ENCODE measurements at regions not wholly inside any gene's neighbourhood (a gene's known extent, or its start where the extent isn't known, plus 50 kb on each side); places are given as distances from the start of the nearest gene placed in this dataset.

DNA sequence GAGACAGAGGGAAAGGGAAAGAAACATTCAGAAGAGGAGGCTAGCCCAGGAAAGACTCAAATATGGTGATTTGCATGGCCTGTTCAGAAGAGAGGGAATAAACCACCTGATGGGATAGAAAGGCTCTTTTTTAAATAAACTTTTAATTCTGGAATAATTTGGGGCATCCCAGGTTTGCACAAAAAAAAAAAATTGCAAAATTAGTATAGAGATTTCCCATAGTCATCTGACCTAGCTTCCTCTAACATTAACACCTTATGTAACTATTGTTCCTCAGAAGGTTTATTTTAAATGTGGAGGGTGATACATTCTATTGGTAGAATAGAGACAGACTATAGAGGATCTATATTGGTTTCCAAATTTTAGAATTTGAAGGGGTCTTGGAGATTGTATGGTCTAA, 330.4 kb upstream of the SLC14A2 start:
- no peak for DNase-seq (ENCODE audit: extremely low read depth, low read depth)
- no peak overlapping the region for H3K4me3 ChIP-seq (replicated peaks; ENCODE audit: low read depth, low read length)
- no peak for TF ChIP-seq CTCF (IDR thresholded peaks at IDR 0.05; ENCODE audit: low read depth, low read length, missing control alignments)

DNA sequence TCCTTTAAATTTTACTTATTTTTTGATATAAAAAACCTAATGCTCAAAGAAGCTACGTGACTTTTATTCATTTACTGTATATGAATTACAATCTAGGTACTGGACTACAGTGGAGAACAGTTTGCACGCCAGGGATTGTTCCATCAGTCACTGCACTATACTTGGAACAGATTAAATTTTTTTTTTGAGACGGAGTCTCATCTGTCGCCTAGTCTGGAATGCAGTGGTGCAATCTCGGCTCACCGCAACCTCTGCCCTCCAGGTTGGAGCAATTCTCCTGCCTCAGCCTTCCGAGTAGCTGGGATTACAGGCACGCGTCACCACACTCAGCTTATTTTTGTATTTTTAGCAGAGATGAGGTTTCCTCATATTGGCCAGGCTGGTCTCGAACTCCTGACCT, 330.0 kb upstream of the SLC14A2 start:
- DNase-seq (ENCODE audit: extremely low read depth, low read depth) = no peak
- no peak for TF ChIP-seq CTCF (IDR thresholded peaks at IDR 0.05; ENCODE audit: low read depth, low read length, missing control alignments)
- no peak overlapping the region for H3K4me3 ChIP-seq (replicated peaks; ENCODE audit: low read depth, low read length)

DNA sequence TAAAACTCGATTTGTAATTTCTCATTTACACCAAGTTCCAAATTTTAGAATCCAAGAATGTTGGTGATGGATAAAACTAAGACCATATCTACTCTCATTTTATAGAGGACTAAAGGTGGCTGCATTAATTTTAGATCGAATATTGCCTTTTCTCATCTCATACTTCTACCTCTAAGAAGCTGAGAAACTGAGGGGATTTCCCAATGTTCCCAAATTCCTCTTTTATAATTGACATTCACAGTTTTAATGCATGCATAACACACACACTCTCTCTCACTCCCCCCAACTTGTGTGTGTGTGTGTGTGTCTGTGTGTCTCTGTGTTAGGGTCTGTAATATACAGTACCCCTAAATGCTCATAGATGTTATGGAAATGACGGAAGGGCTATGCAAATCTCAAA, 328.8 kb upstream of the SLC14A2 start:
- no peak overlapping the region for H3K4me3 ChIP-seq (replicated peaks; ENCODE audit: low read depth, low read length)
- DNase-seq (ENCODE audit: extremely low read depth, low read depth) = no peak
- TF ChIP-seq CTCF (IDR thresholded peaks at IDR 0.05; ENCODE audit: low read depth, low read length, missing control alignments) = no peak

- H3K4me3 ChIP-seq (replicated peaks; ENCODE audit: low read depth, low read length) = no peak overlapping the region
- DNase-seq (ENCODE audit: extremely low read depth, low read depth) = no peak
- no peak for TF ChIP-seq CTCF (IDR thresholded peaks at IDR 0.05; ENCODE audit: low read depth, low read length, missing control alignments)
These were observed 327.7 kb upstream of the SLC14A2 start for GRCh38 chr18:45287531-45287930.

DNA sequence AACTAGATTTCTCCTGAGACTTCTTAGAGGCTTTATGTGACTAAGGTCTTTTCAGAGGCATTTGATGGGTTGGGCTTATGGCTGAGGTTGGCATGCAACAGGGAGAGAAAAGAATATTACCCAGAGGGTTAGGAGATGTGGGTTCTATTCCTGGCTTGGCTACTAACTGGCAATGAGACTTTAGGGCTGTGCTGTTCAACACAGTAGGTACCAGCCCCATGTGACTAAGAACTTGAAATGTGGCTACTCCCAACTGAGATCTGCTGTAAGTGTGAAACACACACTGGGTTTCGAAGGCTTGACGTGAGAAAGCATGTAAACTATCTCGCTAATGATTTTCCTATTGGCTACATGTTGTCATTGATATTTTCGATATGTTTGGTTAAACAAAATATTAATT, 324.9 kb upstream of the SLC14A2 start:
- no peak for TF ChIP-seq CTCF (IDR thresholded peaks at IDR 0.05; ENCODE audit: low read depth, low read length, missing control alignments)
- H3K4me3 ChIP-seq (replicated peaks; ENCODE audit: low read depth, low read length) = no peak overlapping the region
- no peak for DNase-seq (ENCODE audit: extremely low read depth, low read depth)

DNA sequence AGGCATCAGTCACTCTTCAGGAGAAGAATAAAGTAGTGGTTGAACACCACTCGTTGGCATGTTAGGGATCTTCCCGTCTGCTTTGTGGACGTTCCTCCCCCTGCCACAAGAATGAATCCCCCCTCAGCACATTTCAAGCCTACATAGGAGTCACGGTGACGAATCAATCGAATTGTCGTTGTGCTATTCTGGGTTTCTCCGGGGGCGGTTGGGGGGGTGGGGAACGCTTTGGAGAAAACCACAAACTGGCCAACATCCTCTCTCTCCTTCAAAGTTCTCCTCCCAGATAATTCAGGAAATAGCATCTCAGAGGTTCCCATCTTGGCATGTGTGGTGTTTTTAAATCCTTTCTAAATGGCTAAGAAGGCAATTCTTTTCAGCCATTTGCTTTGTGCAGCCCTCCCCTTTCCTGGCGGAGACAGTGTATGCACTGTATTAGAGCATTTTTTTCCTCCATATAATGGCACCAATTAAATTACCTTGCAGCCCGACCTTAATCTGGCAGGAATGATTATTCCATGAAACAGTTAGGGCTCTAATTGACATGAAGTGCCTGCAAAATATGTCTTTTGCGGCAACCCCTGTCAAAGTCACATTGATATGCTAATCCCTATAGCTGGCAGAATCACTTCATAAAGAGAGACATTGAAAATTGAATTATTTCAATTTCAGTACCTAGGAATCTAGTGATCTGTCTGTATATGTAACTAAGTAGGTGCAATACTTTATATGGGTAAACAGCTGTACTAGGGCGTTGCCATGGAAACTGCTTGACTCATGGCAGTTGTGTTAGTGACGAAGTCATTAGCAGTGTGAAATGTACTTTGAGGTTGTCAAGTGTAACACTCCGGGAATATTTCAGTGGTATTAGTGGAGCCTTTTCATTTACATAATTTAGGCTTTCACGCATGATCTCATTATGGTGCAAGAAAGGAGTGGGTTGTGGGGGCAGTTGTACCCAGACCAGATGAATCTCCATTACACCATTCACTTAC, 323.4 kb upstream of the SLC14A2 start:
- no peak for DNase-seq (ENCODE audit: extremely low read depth, low read depth)
- no peak for TF ChIP-seq CTCF (IDR thresholded peaks at IDR 0.05; ENCODE audit: low read depth, low read length, missing control alignments)
- H3K4me3 ChIP-seq (replicated peaks; ENCODE audit: low read depth, low read length) = no peak overlapping the region
